KMS-11 (cell line): ENCODE measurements at regions not wholly inside any gene's neighbourhood (a gene's known extent, or its start where the extent isn't known, plus 50 kb on each side); places are given as distances from the start of the nearest gene placed in this dataset.
"Not testable (repeated sequence)": the region's sequence is repeated elsewhere in the genome, so short reads cannot be mapped to it uniquely, and the experiment has no call there.

ENCODE experiments used
- H2AFZ ChIP-seq: fragments of 200-600 bp; sonication (generic); 2 replicates; pipeline ENCODE4 v1.6.1; 2016; ENCODE audit warnings: antibody characterized with exemption, mixed run types, low read depth
- H3K27ac ChIP-seq: fragments of 200-600 bp; sonication (generic); 2 replicates; pipeline ENCODE4 v1.6.1; 2016; ENCODE audit warnings: mild to moderate bottlenecking, mixed run types
- H3K27me3 ChIP-seq: fragments of 200-600 bp; sonication (generic); 2 replicates; pipeline ENCODE4 v1.6.1; 2017; ENCODE audit warnings: mild to moderate bottlenecking, low read depth, mixed run types, moderate library complexity; ENCODE audit not compliant: insufficient read depth
- H3K36me3 ChIP-seq: fragments of 200-600 bp; sonication (generic); 2 replicates; pipeline ENCODE4 v1.6.1; 2017; ENCODE audit warnings: mild to moderate bottlenecking, mixed run types; ENCODE audit not compliant: insufficient read depth
- H3K4me1 ChIP-seq: fragments of 200-600 bp; sonication (generic); 2 replicates; pipeline ENCODE4 v1.6.1; 2016; ENCODE audit warnings: mild to moderate bottlenecking, low read depth, mixed run types; ENCODE audit not compliant: poor library complexity, severe bottlenecking
- H3K4me2 ChIP-seq: fragments of 200-600 bp; sonication (generic); 2 replicates; pipeline ENCODE4 v1.7.0; 2016; ENCODE audit warnings: mild to moderate bottlenecking, mixed run types
- H3K4me3 ChIP-seq: fragments of 200-600 bp; sonication (generic); IDR thresholded peaks from 2 replicates; pipeline ENCODE4 v1.6.1; 2017; ENCODE audit warnings: low read depth, low read length, mixed read lengths; ENCODE audit not compliant: insufficient read depth
- H3K79me2 ChIP-seq: fragments of 200-600 bp; sonication (generic); 2 replicates; pipeline ENCODE4 v1.6.1; 2016; ENCODE audit warnings: low read depth, mixed run types; ENCODE audit not compliant: insufficient read depth
- H3K9ac ChIP-seq: fragments of 200-600 bp; sonication (generic); 2 replicates; pipeline ENCODE4 v1.6.1; 2016; ENCODE audit warnings: mild to moderate bottlenecking, mixed run types
- H4K20me1 ChIP-seq: fragments of 200-600 bp; sonication (generic); 2 replicates; pipeline ENCODE4 v1.6.1; 2016; ENCODE audit warnings: mild to moderate bottlenecking, mixed run types; ENCODE audit not compliant: insufficient read depth
- CTCF ChIP-seq: fragments of 200-600 bp; sonication (generic); conservative IDR thresholded peaks from 2 replicates; pipeline ENCODE4 v1.6.1; 2017; ENCODE audit warnings: low read depth, mild to moderate bottlenecking, antibody characterized with exemption, low read length, moderate library complexity, mixed read lengths

DNA sequence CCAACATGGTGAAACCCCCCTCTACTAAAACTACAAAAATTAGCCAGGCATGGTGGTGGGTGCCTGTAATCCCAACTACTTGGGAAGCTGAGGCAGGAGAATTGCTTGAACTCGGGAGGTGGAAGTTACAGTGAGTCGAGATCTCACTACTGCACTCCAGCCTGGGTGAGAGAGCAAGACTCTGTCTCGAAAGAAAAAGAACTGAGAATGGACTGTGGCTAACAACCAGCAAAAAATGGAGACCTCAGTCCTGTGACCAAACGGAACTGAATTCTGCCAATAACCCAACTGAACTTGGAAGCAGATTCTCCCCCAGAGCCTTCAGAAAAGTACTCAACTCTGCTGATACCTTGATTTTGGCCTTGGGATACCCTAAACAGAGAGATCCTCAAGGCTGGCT, 604.5 kb downstream of the DOK5 start:
- Histone ChIP-seq H3K9ac (no peak overlapping the region), H3K36me3 (no peaks in the 10 kb centered on the region), H3K4me3 (no peak overlapping the region)

DNA sequence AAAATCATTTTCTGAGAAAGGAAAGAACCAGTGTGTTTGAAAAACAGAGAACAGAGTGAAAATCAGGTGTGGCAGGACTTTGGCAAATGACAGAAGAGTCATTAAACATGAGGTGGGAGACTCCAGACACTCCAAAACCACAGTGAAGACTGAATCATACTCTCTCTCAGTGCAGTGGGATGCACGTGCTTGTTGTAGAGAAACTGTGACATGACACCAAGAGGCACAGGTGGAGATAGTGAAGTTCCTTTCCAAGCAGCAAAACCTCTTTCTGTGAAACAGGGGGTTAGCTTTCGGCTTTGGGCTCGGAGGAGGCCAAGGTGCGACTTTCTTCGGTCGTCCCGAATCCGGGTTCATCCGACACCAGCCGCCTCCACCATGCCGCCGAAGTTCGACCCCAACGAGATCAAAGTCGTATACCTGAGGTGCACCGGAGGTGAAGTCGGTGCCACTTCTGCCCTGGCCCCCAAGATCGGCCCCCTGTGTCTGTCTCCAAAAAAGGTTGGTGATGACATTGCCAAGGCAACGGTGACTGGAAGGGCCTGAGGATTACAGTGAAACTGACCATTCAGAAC, 599.0 kb downstream of the DOK5 start:
- not testable (repeated sequence) for H3K4me1 ChIP-seq, H3K9ac ChIP-seq, H4K20me1 ChIP-seq, H2AFZ ChIP-seq, H3K79me2 ChIP-seq, H3K36me3 ChIP-seq, H3K4me2 ChIP-seq, H3K27me3 ChIP-seq, H3K4me3 ChIP-seq, H3K27ac ChIP-seq

More for the DNA sequence above, 604.5 kb downstream of the DOK5 start:
- H2AFZ ChIP-seq = no peak overlapping the region
- no peak overlapping the region for H3K27ac ChIP-seq
- TF ChIP-seq CTCF = no peak
- no peaks in the 10 kb centered on the region for H3K4me1 ChIP-seq
- no peaks in the 10 kb centered on the region for H4K20me1 ChIP-seq
- H3K4me2 ChIP-seq = no peak overlapping the region
- no peaks in the 10 kb centered on the region for H3K79me2 ChIP-seq
- H3K27me3 ChIP-seq = no peaks in the 10 kb centered on the region

- H3K4me2 ChIP-seq = no peak overlapping the region
- no peak overlapping the region for H2AFZ ChIP-seq
- no peak overlapping the region for H3K4me3 ChIP-seq
- no peaks in the 10 kb centered on the region for H3K27me3 ChIP-seq
- no peaks in the 10 kb centered on the region for H3K36me3 ChIP-seq
- H3K27ac ChIP-seq = no peak overlapping the region
- H4K20me1 ChIP-seq = no peaks in the 10 kb centered on the region
- TF ChIP-seq CTCF = no peak
- H3K4me1 ChIP-seq = no peaks in the 10 kb centered on the region
- no peaks in the 10 kb centered on the region for H3K79me2 ChIP-seq
- no peak overlapping the region for H3K9ac ChIP-seq
These were observed 594.6 kb downstream of the DOK5 start for GRCh38 chr20:55070001-55070400.

- Histone ChIP-seq H3K4me3 (no peak overlapping the region), H3K27me3 (no peaks in the 10 kb centered on the region), H3K9ac (no peak overlapping the region), H3K4me2 (no peak overlapping the region), H4K20me1 (no peaks in the 10 kb centered on the region), H3K79me2 (no peaks in the 10 kb centered on the region), H3K27ac (no peak overlapping the region), H2AFZ (no peak overlapping the region), H3K36me3 (no peaks in the 10 kb centered on the region), H3K4me1 (no peaks in the 10 kb centered on the region)
- no peak for TF ChIP-seq CTCF
These were observed 591.9 kb downstream of the DOK5 start for GRCh38 chr20:55067158-55067825.

DNA sequence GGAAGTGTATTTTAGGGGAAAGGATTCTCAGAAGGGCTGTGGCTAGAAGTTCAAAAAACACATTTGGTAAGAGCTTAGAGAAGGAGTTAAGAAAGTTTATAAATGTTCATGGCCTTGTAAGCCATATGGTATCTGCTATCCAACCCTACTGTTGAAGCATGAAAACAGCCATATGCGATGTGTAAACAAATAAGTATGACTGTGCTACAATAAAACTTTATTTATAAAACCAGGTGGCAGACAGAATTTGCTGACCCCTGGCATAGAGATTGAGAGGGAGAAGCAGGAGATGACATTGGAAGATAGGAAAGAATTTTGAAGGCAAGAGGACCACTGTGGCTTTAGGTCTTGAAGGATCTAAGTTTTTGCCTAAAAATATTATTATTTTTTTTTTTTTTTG, 583.5 kb downstream of the DOK5 start:
- Histone ChIP-seq H4K20me1 (no peaks in the 10 kb centered on the region), H3K4me3 (no peak overlapping the region), H3K9ac (no peak overlapping the region), H3K36me3 (no peaks in the 10 kb centered on the region), H3K27me3 (no peaks in the 10 kb centered on the region), H3K27ac (no peak overlapping the region), H3K4me1 (no peaks in the 10 kb centered on the region), H3K79me2 (no peaks in the 10 kb centered on the region), H3K4me2 (no peak overlapping the region), H2AFZ (no peak overlapping the region)
- TF ChIP-seq CTCF = no peak
